ENCODE measurements at regions not wholly inside any gene's neighbourhood (a gene's known extent, or its start where the extent isn't known, plus 50 kb on each side); places are given as distances from the start of the nearest gene placed in this dataset.
"Not testable (repeated sequence)": the region's sequence is repeated elsewhere in the genome, so short reads cannot be mapped to it uniquely, and the experiment has no call there.

DNA sequence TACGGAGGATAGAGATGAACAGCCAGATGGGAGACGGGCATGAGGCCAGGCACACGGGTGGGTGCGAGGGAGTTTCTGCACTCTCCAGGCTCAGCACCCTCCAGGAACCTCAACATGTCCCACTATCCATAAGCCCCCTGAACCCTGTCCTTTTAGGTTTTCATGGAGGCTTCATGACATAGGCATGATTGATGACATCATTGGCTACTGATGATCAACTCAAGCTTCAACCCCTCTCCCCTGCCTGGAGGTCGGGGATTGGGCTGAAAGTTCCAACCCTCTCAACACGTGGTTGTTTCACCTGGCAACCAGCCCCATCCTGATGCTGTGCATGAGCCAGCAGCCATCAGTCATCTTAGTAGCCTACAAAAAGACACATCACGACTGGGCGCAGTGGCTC, 360.7 kb upstream of the AUTS2 start:
- no peak for DNase-seq

DNA sequence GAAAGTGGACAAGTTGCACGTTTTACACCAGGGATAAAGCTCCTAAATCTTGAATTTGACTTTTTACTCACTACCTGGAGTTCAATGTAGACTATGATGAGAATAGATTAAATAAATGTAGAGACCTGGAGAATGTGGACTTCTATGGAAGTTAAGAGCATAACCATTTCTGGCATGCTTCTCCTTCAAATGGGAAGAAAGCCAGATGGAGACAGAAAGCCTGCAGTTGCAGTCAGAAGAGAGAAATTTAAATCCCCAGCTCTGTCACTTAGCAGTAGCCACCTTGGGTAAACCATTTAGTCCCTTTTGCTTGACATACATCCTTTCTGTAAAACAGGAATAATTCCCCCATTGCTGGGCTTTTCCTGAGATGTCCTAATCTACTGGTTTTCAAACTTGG, 355.3 kb upstream of the AUTS2 start:
- no peak for DNase-seq

DNA sequence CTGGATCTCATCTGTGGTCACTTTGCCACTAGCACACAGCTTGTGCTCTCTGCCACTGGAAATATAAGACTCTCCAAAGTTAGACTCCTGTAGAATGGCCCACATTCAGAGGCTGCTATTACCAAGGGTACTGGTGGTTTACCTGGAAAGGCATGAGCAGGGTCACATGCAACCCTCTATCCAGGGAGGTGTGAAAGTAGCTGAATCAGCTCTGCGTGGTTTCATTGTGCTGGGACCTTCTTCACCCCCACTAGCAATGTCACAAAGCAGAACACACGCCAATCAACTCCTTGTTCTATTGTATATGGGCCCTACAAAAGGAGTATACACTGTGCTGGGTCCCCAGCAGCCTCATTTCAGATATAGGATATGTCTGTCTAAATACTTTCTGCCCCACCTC, 353.6 kb upstream of the AUTS2 start:
- DNase-seq, result no peak

DNA sequence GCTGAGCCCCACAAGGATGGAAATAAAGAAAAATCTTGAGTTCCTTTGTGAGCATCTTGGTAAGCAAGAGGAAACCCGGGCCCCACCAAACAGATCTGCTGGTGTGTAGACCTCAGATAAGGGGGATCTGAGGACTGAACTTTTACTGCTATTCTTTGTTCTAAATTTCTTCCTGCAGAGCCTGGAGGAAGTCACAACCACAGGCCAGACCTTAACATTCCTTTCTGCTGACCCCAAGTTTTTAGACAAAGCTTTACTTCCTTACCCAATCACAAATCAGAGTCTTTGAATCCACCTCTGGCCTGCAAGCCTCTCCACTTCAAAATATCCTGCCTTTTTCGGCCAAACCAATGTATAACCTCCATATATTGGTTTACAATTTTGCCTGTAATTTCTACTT, 352.6 kb upstream of the AUTS2 start:
- DNase-seq, result no peak

DNA sequence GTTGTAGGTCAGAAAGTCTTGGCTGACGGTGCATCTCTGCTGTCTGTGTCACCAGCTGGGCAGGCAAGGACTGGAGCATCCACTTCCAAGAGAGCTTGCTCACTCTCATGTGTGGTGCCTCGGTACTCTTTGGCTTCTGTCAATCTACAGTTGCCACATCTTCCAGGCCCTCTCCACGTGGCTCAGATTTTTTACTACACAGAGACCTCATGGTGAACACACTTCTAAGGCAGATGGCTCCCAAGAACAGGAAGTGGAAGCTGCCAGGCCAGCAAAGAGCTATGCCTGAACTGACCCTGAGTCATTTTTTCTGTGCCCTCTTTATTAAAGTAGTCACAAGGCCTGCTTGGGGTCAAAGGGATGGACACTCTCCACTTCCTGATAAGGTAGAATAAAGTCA, 351.5 kb upstream of the AUTS2 start:
- no peak for DNase-seq

DNA sequence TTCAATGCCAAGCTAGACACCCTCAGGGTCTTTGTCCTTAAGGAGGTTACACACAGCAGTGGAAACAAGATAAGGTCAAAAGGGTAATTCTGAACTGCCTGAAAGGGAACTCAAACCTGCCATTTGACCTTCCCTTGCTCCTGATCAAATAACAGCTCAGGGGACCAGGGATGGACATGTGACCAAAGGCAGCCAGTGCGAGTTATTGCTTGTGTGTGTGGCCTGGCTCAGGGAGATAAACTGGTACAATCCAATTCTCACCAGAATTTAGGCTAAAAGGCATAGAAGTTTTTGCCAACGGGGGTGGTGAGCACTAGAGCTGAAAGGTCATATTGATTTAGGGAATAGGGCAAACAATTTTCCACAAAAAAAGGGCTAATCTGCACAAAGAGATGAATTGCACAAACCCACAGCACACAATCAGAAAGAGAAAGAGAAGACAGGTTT, 349.9 kb upstream of the AUTS2 start:
- DNase-seq, result not testable (repeated sequence)

DNA sequence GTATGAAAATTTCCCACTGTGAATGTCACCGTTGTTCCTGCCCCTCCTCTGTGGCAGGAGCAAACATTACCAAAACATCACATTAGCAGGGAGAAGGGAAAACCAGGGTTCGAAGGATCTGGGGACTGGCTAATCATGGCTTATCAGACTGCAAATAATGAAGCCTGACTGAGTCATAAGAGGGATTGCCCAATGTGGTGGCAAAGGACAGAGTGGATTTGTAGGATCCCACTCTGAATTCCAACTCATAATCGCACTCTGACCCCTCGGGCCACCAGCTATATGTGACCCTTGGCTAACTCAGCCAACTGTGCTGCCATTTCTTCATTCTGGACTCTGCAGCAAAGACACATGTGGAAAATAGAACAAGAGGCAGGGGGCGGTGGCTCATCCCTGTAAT, 347.3 kb upstream of the AUTS2 start:
- no peak for DNase-seq

DNA sequence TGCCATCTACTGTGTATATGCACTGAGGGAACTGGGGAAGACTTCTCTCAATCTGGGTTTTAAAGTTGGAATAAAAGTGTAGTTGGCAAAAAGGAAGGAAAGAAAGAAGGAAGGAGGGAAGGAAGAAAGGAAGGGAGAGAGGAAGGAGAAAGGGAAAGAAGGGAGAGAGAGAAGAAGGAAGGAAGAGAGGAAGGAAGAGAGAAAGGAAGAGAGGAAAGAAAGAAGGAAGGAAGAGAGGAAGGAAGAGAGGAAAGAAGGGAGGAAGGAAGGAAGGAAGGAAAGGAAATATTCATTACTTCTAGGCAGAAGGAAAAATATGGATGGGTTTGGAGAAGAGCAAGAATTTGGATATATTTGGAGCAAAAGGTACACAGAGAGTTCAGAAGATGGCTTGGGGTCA, 343.6 kb upstream of the AUTS2 start:
- DNase-seq, result no peak

DNA sequence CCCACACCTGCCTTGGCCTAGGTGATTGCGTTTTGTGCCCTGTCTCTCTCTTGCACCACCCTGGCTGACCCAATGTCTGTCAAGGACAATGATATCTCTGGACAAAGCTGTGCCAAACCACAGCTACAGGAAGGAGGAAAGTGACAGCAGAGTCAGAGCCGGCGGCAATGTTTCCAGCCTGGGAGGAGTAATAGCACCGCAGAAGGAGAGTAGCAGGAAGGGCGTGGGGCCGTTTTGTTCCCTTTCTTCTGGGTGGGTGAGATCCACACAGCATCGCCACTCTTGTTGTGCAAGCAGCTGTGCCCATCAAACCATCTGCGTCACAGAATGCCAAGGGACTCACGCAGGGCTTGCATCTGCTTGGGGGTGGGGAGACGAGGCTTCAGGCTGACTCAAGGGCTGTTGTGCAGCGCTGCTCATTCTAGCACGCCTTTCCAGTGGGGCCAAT, 341.6 kb upstream of the AUTS2 start:
- no peak for DNase-seq

DNA sequence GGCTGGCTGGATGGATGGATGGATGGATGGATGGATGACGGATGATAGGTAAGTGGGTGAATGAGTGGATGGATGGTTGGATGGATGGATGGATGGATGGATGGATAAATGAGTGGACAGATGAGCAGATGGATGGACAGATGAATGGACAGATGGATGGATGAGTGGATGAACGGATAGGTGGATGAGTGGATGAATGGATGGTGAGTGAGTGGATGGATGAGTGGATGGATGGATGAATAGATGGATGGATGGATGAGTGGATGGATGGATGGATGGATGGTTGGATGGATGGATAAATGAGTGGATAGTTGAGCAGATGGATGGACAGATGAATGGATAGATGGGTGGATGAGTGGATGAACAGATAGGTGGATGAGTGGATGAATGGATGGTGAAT, 340.7 kb upstream of the AUTS2 start:
- DNase-seq, result no peak

DNA sequence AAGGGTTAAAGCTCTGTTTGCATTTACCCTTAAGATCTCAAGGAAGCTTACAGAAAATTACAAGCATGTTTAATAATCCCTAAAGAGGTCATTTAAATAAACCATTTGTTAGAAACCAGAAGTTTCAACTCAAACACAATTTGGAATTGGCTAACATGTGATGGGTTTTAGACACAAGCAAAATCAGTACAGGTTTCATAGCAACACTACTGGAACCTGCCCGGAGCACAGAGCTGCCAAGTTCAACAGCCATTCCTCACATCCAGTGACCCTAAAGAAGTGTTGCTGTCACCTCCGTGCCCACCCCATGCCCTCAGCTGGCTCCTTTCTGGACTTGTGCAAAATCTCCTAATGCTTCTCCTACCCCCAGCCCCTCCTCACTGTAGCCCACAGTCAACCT, 338.8 kb upstream of the AUTS2 start:
- no peak for DNase-seq

DNA sequence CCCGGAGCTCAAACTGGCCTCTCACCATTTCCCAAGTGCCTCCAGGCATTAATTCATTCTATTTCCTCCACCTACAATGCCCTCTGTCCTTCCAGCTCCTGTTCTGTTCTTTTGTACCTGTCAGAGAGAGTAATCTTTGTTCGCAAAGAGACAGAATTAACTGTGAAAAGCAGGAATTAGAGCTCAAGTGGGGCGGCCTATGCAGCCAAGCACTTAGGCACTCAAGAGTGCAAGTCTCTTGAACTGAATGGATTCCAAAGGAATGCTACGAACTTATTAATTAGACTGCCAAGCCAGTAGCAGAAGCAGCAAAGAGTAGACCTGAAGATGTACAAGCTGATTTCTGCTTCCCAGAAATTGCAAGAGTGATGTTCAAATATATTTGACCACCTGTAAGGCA, 338.3 kb upstream of the AUTS2 start:
- no peak for DNase-seq

DNA sequence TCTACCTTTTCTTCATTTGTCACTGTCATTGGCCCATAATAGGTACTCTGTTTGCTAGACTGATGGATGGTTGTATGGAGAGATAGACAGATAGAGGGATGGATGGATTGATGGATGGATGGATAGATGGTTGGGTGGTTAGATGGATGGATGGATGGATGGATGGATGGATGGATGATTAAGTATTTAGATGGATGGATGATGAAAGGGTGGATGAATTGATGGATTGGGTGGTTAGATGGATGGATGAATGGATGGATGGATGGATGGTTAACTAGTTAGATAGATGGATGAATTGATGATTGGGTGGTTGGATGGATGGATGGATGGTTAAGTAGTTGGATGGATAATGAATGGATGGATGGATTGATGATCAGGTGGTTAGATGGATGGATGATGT, 334.7 kb upstream of the AUTS2 start:
- DNase-seq, result no peak

DNA sequence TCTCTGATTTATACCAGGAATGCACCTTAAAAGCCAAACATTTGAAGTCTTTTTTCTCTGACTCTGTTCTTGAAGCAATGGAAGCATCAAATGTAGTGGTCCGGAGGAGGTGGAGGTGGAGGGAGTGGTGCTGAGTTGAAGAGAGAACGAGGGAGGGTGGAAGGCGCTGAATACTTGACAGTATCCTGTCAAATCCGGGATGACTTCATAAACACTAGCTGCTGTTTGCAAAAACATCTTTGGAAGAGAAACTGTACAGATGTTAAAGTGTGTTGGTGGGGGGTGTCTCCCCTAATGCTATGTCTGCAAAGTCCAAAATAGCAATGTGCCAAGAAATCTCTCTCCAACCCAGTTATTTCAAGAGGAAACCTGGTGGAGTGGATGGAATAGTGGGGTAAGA, 328.5 kb upstream of the AUTS2 start:
- DNase-seq, result no peak

DNA sequence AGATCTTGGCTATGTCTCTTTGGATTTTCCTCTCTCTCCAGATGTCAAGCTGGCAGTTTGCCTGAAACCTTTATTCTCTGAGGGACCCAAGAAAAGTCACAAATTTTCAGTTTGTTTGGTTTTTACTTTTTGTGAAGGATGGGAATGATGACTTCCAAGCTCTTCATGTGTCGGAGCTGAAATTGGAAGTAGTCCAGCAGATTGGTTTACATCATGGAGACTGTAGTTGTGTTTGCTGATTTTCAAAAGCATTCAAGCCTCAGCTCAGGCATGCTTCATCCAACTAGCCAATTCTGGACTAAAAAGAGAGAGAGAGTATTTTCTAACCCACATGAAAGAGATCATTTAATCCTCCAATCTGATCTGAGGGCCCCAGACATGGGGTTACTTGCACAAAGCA, 326.2 kb upstream of the AUTS2 start:
- no peak for DNase-seq

DNA sequence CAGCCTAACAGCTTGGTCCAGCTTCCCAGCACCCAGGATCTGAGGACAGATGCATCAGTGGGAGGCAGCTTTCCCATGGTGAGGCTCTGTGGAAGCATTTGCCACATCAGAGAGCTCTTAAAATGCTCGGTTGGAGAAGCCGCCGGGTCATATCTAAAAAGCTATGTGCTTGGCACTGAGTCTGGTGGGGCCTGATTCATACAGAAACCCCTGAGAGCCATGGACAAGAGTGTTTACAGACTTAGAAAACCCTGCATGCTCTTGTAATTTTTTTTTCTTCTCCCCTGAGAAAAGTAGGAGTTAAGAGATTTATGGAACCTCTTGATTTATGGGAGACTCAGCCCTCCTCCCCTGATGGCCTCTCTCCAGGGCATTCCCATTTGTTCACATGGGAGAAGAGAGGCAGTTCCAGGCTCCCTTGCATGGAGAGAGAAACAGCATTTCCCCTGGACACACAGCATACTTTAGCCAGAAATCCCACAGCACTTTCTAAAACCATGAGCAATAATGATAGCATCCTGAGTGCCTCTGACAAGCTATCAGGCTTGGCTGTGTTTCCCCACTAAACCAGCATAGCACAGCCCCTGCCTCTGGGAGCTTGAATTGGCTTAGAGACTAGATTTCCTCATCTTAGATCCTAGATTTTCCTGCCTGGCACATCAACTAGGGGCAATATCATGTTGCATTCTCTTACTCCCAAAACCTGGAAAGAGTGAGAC, 322.1 kb upstream of the AUTS2 start:
- no peak for DNase-seq

DNA sequence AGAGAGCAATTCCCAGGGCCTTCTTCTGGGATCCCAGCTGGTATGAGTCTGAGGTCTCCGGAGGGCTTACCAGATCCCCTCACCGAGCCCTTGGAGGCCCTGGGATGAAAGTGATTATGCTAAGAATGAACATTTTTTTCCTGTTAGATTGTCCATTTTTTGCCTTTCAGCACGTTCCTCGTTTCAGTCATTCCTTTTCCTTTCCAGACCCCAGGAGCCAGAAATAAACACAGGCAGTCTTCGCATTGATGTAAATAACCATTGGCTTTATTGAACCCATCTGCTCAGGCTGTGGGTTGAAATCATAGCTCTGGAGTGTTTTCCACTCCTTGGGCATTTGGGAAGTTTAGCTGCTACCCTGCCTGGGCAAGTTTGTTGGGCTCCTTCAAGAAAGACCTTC, 320.9 kb upstream of the AUTS2 start:
- DNase-seq, result no peak

DNA sequence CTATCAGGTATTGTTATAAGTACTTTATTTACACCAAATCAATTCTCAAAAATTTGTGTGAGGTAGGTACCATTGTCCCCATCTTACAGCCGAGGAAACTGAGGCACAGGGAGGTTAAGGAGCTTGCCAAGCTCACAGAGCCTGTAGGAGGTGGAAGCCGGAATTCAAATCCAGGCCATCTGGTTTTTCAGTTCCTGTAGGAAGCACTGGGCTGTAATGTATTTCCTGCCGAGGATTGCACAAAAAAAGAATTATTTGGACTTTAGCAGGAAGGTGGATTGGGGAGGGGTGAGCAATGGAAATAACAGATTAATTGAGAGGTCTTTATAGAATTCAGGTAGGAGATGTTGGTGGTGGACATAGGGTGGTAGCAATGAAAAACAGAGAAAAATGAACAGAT, 315.3 kb upstream of the AUTS2 start:
- no peak for DNase-seq

DNA sequence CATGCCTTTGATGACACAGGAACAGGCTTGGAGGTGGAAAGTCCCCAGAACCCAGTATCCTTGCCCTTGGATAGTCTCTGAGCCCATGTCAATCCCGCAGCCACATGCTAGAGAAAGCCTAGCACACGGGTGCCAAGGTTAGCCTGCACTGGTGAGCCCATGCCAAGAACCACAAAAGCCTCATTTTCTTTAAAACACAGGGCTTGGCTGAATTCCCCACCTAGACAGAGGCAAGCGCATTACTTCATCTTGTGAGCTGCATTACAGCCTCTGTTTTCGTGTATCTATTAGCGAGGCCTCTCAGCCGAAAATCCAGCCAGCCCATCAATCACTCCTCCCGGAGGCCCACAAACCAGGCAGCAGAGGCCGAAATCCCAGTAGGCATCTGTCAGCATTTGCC, 314.9 kb upstream of the AUTS2 start:
- no peak for DNase-seq

DNA sequence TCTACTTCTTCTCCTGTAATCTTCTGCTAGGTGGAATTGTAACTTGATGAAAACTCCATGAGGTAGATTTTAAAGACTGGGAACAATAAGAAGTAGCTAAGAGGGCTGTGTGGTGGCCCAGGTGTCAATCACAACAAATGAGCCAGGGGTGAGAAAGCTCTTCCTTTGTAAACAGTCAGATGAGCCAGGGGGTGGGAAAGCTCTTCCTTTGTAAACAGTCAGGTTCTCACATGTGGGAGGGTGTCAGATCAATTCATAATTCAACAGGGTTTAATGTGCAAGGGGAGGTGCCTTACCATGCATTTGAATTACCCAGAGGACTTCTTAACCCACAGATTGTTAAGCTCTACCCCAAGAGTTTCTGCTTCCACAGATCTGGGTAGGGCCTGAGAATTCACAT, 312.4 kb upstream of the AUTS2 start:
- DNase-seq, result no peak

DNA sequence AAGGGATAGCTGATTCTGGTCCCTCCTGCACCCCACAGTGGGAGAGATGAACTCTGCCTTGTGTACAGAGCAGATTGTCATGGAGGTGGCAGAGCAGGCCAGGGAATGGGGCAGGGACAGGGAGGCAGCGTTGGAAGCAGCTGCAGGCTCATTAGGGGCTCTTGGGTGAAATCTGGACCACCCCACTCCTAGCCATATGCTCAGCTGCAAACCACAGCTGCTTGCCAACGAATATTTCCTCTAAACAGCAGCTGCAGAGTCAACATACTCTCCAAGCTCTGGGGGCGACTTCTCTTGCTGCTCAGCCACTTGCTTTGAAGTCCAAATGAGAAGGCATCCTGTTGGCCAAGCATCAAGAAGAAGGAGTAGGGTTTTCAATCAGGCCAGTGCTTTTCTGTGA, 302.3 kb upstream of the AUTS2 start:
- no peak for DNase-seq

DNA sequence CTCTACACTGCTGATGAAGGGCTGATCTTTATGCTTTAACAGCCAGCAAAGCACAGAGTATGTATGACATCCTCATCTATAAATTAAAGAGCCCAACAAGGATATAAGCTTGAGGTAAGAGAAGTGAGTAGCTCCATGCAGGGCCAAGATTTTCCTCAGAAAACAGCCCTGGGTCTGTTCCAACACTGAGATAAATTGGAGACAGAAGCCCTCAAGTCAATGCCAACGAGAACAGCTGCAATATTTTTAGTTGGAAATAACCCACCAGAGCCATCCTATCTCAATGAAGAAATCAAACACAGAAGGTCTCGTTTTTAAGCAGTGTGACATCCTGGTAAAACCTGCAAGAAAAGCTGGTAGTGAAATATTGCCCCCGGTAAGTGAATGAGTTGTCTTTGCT, 297.0 kb upstream of the AUTS2 start:
- no peak for DNase-seq

DNA sequence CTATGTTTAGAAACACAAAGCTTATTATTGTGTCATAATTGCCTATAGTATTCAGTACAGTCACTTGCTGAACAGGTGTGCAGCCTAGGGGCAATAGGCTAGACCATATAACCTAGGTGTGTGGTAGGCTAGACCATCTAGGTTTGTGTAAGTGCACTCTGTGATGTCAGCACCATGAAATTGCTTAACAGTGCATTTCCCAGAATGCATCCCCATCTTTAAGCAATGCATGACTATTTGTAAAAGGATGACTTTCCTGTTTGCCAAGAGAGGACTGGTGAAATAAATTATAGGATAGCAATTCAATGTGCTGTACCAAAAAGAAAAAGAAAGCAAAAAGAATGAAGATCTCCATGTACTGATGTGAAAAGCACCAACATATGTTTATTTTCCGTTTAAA, 288.7 kb upstream of the AUTS2 start:
- DNase-seq, result no peak

DNA sequence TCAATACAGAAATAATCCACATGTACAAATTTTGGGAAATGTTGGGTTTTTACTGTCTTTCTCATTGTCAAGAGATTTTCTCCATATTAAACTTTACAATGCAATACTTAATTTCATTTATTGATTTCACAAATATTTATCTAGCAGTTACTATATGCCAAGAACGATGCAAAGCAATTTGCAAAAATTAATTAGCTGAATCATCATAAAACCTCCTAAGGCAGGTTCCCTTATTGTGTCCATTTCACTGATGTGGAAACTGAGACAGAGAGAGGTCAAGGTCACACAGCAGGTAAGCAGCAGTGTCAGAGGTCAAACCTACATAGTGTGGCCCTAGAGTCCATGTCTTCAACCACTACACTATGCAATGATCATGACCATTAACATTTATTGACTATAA, 286.8 kb upstream of the AUTS2 start:
- DNase-seq, result no peak

DNA sequence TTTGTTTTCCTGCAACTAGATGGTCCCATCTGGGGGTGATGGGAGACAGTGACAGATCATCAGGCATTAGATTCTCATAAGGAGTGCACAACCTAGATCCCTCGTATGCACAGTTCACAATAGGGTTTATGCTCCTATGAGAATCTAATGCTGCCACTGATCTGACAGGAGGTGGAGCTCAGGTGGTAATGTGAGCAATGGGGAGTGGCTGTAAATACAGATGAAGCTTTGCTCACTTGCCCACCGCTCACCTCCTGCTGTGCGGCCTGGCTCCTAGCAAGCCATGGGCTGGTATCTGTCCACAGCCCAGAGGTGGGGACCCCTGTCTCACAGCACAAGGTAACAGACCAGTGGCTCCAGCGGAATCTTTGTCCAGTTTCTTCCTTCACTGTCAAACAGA, 284.4 kb upstream of the AUTS2 start:
- DNase-seq, result not testable (repeated sequence)

DNA sequence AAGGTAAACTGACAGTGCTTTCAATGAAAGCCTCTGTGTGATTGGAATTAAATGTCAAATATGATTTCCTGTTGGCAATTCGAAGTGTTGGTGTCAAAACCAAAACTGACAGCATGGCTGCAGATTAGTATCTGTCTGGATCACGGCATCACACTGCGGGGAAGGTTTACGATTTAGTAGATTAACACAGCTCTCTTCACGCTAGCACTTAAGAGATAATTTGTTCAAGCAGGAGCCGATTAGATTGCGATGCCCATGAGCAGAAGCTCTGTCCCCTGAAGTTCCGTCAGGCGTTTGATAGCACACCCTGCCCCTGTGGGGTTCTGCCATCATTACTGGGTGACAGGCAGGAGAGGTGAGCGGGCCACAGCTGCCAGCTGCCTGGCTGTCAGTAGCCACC, 279.5 kb upstream of the AUTS2 start:
- DNase-seq, result no peak
